Stimulated activated naive CD8-positive, alpha-beta T cell treated with anti-CD3 and anti-CD28 coated beads, Interleukin-15, Interleukin-2, amounts not matched to agents 100 ng/mL and 50 ng/mL, for 24 hours (primary cell): ENCODE measurements at regions not wholly inside any gene's neighbourhood (a gene's known extent, or its start where the extent isn't known, plus 50 kb on each side); places are given as distances from the start of the nearest gene placed in this dataset.

Experiments
- H3K27ac Mint-ChIP-seq: one replicate; pipeline ENCODE4 v1.8.0; 2021; ENCODE audit warnings: mild to moderate bottlenecking, mixed read lengths
- H3K27me3 Mint-ChIP-seq: one replicate; pipeline ENCODE4 v1.8.0; 2021; ENCODE audit warnings: mixed read lengths
- H3K36me3 Mint-ChIP-seq: one replicate; pipeline ENCODE4 v1.8.0; 2021; ENCODE audit warnings: low read depth, mixed read lengths
- H3K4me1 Mint-ChIP-seq: one replicate; pipeline ENCODE4 v1.8.0; 2021; ENCODE audit warnings: low read depth, mixed read lengths
- H3K4me3 Mint-ChIP-seq: one replicate; pipeline ENCODE4 v1.8.0; 2021; ENCODE audit warnings: mild to moderate bottlenecking, mixed read lengths
- H3K9me3 Mint-ChIP-seq: one replicate; pipeline ENCODE4 v1.8.0; 2021; ENCODE audit warnings: mixed read lengths

DNA sequence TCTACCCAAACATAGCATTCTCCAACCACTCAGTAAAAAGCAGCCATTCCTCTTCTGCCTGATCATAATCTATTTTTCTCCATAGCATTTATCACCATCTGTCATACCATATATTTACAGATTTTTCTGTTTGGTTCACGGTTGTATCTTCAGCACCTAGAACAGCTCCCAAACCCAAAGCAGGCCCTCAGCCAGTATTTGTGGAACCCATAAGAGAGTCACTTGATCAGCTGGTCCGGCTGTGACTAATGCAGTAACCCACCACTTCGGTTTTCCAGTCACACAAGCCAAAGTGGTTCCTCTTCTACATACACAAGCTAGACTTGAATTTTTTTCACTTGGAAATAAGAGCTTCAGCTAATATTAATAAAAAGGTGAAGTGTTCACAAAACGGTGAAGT, 511.6 kb upstream of the CELF4 start:
- peaks cover 13% of the 10 kb centered on the region for H3K9me3 Mint-ChIP-seq
- H3K4me3 Mint-ChIP-seq = no peak overlapping the region
- H3K36me3 Mint-ChIP-seq = no peaks in the 10 kb centered on the region
- H3K27ac Mint-ChIP-seq = no peak overlapping the region
- no peaks in the 10 kb centered on the region for H3K27me3 Mint-ChIP-seq
- no peaks in the 10 kb centered on the region for H3K4me1 Mint-ChIP-seq

DNA sequence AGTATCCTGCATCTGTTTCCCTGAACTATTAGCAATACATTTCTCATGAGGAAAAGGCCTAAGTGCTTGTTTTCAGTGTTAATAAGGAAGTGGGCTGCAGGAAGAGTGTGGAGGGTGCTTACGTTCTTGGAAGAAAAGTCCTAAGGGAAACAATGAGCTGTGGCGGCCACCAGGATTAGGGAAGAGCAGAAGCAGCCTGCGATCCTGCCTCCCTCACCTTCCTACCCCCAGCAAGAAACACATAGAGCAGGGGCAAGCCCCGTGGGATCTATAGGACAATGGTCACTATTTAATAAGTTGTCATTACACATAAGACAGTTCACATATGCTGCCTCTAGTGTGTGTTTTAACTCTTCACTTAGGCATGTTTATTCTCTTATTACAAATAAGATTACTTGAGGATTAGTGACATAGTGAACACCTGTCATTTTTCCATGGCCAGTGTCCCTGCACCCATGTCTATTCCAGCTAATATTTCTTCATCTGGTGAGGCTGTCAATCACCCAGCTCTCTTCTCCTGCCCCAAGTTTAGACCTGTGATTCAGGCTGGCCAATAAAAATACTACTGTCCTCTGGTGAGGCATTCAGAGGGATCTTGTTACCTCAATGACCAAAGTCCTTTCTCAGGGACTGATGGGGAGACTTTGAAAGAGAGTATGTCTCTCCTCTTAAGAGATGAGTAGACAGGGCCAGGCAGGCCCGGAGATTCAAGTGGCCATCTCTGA, 510.9 kb upstream of the CELF4 start:
- Mint-ChIP-seq H3K4me1 (no peaks in the 10 kb centered on the region), H3K9me3 (peaks cover 13% of the 10 kb centered on the region), H3K27ac (no peak overlapping the region), H3K4me3 (no peak overlapping the region), H3K27me3 (no peaks in the 10 kb centered on the region), H3K36me3 (no peaks in the 10 kb centered on the region)

DNA sequence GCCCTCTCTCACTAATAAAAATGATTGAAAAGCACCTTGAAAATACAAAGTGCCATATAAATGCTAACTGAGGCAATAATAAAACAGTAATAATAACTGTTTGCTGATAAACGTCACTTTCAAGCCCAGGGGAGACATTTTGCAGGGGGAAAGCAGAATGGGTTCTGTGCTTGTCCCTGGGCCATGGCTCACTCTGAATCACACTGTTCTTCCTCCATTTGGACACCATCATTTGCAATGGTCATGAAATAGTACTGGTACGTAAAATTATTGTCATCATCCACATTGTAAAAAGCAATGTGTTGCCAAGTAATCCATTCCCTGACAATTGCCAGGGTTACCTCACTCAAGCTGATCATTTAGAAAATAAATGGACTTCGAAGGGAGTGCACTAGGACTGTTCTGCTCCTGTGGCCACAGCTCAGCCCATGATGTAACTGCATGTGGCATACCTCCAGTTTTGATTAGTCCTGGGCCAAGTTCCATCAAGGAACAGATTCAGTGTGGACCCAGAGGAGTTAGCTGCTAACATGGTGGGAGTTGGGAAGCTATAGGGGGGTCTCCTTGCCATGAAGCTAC, 508.8 kb upstream of the CELF4 start:
- no peaks in the 10 kb centered on the region for H3K27me3 Mint-ChIP-seq
- no peak overlapping the region for H3K27ac Mint-ChIP-seq
- peaks cover 9% of the 10 kb centered on the region for H3K9me3 Mint-ChIP-seq
- H3K4me3 Mint-ChIP-seq = no peak overlapping the region
- H3K4me1 Mint-ChIP-seq = no peaks in the 10 kb centered on the region
- H3K36me3 Mint-ChIP-seq = no peaks in the 10 kb centered on the region

DNA sequence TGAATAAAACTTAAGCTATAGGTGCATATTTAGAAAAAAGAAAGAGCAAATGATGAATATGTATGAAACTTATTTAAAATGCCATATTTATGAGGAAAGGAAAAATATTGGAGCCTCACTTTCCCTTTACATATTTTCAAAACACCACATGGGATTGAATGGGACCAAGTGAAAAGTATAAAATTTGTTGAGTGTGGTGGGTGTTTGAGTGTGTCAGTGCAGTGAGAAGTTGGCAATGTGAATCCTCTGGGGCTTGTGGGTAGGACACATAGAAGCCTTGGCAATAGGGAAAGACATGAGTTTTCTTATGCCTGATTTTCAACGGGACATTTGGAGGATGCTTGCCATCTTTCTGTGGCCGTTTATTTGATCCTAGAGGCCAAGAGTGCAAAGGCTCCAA, 502.2 kb upstream of the CELF4 start:
- no peaks in the 10 kb centered on the region for H3K4me1 Mint-ChIP-seq
- H3K9me3 Mint-ChIP-seq = peaks cover 11% of the 10 kb centered on the region
- no peak overlapping the region for H3K4me3 Mint-ChIP-seq
- no peak overlapping the region for H3K27ac Mint-ChIP-seq
- no peaks in the 10 kb centered on the region for H3K36me3 Mint-ChIP-seq
- no peaks in the 10 kb centered on the region for H3K27me3 Mint-ChIP-seq

DNA sequence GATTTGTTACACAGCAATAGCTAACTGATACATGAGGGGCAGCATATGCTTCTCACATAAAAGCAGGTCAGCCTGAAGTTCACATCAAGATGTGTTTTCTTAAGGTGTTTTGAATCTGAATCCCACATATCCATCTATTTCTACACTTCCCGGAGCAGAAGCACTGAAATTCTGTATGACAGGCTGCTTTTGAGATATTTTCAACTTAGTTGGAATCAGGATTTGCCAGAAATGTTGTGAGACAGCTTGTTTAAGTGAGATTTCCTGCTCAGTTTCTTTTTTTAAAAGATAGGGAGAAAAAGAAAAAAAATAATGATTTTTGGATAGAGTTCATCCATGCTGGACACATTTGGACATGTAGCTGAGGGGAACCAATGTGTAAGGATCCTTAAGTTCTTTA, 501.5 kb upstream of the CELF4 start:
- no peaks in the 10 kb centered on the region for H3K27me3 Mint-ChIP-seq

DNA sequence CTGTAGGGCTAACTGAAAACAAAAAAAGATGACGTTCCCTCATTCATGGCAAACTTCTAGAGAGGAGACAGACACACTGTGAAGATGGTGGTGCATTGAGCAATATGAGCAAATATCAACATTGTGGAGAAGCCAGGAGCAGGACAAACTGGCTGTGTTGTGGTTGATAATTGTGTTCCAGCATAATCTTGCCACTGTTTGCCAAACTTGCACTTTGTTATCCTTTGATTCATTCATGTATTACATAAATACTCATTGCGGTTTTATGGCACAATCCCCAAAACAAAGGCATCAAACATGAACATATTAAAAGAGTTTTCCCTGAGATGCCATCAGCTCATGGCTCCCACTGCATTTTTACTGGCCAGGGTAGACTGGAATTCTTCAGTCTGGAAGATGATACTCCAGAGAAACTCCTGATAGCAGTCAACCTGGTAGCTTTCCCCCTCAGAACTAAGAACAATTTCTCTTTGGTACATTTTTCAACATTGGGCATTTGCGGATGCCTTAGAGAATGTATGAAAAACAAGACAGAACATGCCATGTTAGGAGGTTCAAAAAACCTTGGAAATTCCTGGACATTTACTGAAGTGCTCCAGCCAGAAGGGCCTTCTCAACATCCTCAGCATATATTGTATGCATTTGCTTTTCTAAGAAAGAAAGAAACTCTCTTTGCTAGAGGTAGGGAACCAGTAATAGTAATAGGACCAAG, 487.4 kb upstream of the CELF4 start:
- Mint-ChIP-seq H3K36me3 (no peaks in the 10 kb centered on the region), H3K4me1 (no peaks in the 10 kb centered on the region), H3K9me3 (no peaks in the 10 kb centered on the region), H3K27ac (no peak overlapping the region), H3K27me3 (no peaks in the 10 kb centered on the region), H3K4me3 (no peak overlapping the region)

More for the DNA sequence above, 501.5 kb upstream of the CELF4 start:
- Mint-ChIP-seq H3K4me3 (no peak overlapping the region), H3K9me3 (peaks cover 11% of the 10 kb centered on the region), H3K36me3 (no peaks in the 10 kb centered on the region), H3K4me1 (no peaks in the 10 kb centered on the region), H3K27ac (no peak overlapping the region)

DNA sequence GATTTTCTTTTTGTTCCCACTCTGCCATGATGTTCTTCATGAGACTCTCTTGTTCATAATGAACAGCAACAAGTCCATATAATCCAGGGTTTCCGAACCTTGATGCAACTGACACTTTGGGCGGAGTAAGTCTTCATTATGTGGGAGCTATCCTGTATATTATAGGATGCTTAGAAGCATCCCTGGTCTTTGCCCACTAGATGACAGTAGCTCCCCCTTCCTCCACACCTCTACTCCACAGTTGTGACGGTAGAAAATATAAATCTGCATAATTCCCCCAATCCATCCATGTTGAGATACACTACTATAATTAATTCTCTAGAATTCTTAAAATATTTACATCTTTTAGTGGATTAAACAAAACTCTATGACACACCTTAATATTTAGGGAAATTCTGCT, 482.2 kb upstream of the CELF4 start:
- Mint-ChIP-seq H3K36me3 (no peaks in the 10 kb centered on the region), H3K4me1 (no peaks in the 10 kb centered on the region), H3K9me3 (peaks cover 4% of the 10 kb centered on the region), H3K27ac (no peak overlapping the region), H3K4me3 (no peak overlapping the region), H3K27me3 (no peaks in the 10 kb centered on the region)

DNA sequence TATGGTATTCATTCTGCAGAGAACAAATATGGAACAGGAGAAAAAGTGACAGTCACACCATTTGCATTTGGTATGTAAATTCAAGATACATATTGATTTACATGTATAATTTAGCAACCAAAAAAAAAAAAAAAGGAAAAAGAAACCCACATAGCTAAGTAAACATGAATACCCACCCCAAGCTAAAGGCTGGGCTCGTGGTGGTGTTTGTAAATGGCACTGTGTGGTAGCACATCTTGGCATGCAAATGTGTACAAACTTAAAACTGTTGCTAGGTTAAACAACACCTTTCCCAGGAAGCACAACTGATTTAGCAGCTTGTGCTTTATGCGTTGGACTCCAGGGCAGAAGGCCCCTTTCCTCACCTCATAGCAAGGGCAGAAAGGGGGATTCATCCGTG, 481.1 kb upstream of the CELF4 start:
- no peaks in the 10 kb centered on the region for H3K27me3 Mint-ChIP-seq

DNA sequence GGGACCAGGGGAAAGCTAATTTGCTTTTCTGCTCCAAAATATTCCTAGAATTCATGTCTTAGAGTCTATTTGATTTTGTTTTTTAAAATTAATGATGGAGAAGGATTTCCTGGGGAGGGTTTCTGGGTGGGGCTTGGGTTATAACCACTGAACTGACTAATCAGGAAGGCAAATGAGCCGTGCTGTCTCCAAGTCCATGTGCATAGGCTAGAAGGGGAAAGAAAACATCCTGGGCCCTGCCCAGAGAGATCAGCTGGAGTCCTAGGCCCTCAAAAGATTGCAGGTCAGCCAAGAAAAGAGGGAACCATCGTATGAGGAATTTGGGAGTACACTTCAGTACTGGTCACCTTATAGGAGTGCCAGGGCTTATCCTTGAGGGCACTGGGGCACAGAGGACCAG, 480.2 kb upstream of the CELF4 start:
- no peak overlapping the region for H3K27ac Mint-ChIP-seq
- H3K4me3 Mint-ChIP-seq = no peak overlapping the region
- H3K27me3 Mint-ChIP-seq = no peaks in the 10 kb centered on the region
- no peaks in the 10 kb centered on the region for H3K4me1 Mint-ChIP-seq
- H3K9me3 Mint-ChIP-seq = peaks cover 4% of the 10 kb centered on the region
- H3K36me3 Mint-ChIP-seq = no peaks in the 10 kb centered on the region

More for the DNA sequence above, 481.1 kb upstream of the CELF4 start:
- Mint-ChIP-seq H3K27ac (no peak overlapping the region), H3K9me3 (peaks cover 4% of the 10 kb centered on the region), H3K4me3 (no peak overlapping the region), H3K36me3 (no peaks in the 10 kb centered on the region), H3K4me1 (no peaks in the 10 kb centered on the region)

DNA sequence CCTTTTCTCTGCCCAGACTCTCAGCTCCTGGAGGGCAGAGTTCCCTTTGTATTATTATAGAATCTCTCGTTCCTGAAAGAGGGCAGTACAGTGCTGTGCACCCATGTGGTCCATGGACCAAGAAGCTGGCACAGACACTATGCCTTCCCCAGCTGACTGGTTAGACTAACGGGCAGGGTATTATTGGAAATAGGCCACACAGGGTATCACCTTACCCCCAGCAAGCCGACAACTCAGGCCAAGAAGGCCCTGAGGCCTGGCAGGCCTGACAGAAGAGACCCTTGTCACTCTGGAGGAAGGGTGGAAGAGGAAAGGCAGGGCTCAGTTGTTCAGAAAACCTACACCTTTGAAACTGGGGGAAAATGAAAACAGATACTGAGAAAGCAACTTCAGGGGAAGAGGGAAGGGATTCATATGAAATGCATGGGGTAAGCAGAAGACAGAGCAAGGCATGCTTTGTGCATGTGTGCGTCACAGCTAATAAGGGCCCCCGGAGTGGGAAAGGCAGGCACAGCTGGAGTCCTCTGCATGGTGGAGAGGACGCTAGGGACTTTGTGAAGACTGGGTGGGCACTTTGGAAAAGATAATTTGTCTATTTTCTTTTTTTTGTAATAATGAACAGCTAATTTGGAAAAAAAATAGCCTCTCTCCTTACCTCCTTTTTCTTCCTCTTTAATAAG, 476.8 kb upstream of the CELF4 start:
- H3K9me3 Mint-ChIP-seq = peaks cover 4% of the 10 kb centered on the region
- H3K27ac Mint-ChIP-seq = no peak overlapping the region
- no peak overlapping the region for H3K4me3 Mint-ChIP-seq
- H3K27me3 Mint-ChIP-seq = no peaks in the 10 kb centered on the region
- no peaks in the 10 kb centered on the region for H3K4me1 Mint-ChIP-seq
- no peaks in the 10 kb centered on the region for H3K36me3 Mint-ChIP-seq

DNA sequence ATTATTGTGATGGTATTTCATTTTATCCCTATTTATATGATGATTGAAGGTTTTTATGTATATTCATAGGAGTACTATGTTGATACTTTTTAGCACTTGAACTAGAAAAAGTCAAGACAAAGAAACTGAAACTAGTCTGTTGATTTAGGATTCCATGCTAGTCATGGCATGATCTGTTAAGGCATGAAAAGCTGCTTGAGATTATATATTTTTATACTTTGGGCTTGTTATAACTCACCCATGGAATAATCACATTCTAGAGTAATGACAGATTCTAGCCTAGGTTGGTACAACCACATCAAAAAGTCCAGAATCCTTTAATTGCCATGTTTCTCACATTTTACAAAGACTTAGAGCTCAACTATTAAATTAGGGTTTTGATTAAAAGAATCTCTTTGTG, 472.6 kb upstream of the CELF4 start:
- no peaks in the 10 kb centered on the region for H3K36me3 Mint-ChIP-seq
- H3K9me3 Mint-ChIP-seq = no peaks in the 10 kb centered on the region
- H3K4me1 Mint-ChIP-seq = no peaks in the 10 kb centered on the region

DNA sequence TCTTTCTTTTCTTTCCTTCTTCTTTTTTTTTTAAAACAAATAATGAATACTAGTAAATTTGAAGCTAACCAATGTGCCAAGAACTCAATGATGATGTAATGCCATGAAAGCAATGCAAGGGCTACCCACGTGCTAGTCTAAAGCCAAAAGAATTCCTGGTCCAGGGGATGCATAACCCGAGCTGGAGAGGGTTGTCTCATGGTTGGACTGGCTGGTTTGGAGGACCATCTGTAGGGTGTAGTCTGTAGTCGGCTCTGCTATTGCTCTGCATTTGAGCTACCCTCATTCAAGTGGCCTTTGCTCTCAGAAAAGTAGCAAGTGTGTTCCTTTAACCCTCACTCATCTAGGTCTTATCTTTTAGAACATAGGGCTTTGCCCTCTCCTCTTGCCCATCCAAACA, 469.6 kb upstream of the CELF4 start:
- Mint-ChIP-seq H3K9me3 (peaks cover 3% of the 10 kb centered on the region), H3K27me3 (no peaks in the 10 kb centered on the region), H3K27ac (no peak overlapping the region), H3K36me3 (no peaks in the 10 kb centered on the region), H3K4me1 (no peaks in the 10 kb centered on the region), H3K4me3 (no peak overlapping the region)

More for the DNA sequence above, 472.6 kb upstream of the CELF4 start:
- no peak overlapping the region for H3K27ac Mint-ChIP-seq
- no peaks in the 10 kb centered on the region for H3K27me3 Mint-ChIP-seq
- no peak overlapping the region for H3K4me3 Mint-ChIP-seq

DNA sequence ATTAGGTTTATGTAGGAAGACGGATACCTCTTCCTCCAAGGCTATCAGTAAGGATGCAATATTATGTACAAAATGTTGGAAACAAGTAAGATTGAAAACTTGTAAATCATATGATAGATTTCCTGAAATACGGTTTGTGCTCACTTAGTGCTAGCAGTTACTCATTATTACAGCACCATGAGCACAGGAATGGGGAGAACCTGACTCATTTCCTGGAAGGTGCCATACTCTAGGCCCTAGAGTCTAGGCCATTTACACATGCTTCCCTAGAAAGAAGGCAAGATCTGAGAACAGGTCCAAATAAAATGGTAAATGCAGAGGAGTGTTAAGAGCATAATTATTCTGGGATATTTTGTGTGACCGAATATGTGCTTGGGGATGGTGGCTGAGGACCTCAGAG, 467.7 kb upstream of the CELF4 start:
- Mint-ChIP-seq H3K27ac (no peak overlapping the region), H3K4me3 (no peak overlapping the region), H3K9me3 (peaks cover 3% of the 10 kb centered on the region), H3K36me3 (no peaks in the 10 kb centered on the region), H3K27me3 (no peaks in the 10 kb centered on the region), H3K4me1 (no peaks in the 10 kb centered on the region)

DNA sequence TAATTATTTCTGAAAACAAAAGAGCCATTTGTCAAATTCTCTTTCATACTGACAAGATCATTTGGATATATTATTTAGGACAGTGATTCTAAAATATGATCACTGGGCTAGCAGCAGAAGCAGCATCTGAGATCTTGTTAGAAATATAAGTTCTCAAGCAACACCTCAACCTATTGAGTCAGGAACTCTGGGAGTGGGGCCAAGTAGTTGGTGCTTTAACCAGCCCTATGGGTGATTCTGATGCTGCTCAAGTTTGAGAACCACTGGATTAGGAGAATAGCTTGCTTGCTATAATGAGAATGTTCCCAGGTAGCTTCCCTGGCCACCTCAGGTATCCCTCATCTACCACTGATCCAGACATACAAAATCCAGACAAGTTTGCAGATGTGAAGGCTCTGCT, 466.9 kb upstream of the CELF4 start:
- no peaks in the 10 kb centered on the region for H3K27me3 Mint-ChIP-seq
- no peak overlapping the region for H3K4me3 Mint-ChIP-seq
- H3K9me3 Mint-ChIP-seq = peaks cover 3% of the 10 kb centered on the region
- no peaks in the 10 kb centered on the region for H3K4me1 Mint-ChIP-seq
- H3K36me3 Mint-ChIP-seq = no peaks in the 10 kb centered on the region
- no peak overlapping the region for H3K27ac Mint-ChIP-seq

DNA sequence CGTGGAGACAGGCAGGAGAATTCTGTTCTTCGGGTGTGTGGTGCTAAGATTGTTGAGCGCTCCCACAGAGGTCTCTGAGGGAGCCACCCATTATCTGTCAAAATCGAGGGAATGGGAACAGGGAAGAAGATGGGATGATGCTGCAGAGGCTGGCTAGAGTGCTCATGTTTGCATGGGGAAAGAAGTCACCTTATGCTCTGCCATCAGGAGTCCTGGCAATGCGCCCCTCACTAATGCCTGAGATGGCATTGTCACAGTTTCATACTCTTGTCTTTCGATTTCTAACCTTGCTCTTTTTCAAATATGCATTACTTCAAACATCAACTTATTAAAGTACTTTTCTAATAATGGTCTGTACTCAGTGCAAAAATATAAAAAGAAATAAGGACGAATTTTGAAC, 463.3 kb upstream of the CELF4 start:
- Mint-ChIP-seq H3K27ac (no peak overlapping the region), H3K9me3 (peaks cover 3% of the 10 kb centered on the region), H3K36me3 (no peaks in the 10 kb centered on the region), H3K27me3 (no peaks in the 10 kb centered on the region), H3K4me3 (no peak overlapping the region), H3K4me1 (no peaks in the 10 kb centered on the region)
